Effector memory CD8-positive, alpha-beta T cell (primary cell): ENCODE measurements at regions not wholly inside any gene's neighbourhood (a gene's known extent, or its start where the extent isn't known, plus 50 kb on each side); places are given as distances from the start of the nearest gene placed in this dataset.
"Not testable (repeated sequence)": the region's sequence is repeated elsewhere in the genome, so short reads cannot be mapped to it uniquely, and the experiment has no call there.

Source experiments
- ATAC-seq: fragments of 150-1000 bp; cut with Tn5 transposase; replicated peaks from 2 replicates; pipeline ENCODE4 v1.10.0; 2021; ENCODE audit warnings: mild to moderate bottlenecking, moderate library complexity
- DNase-seq, 3 experiments: peaks; one replicate each; pipeline ENCODE4 v3.0.0; 2021
- H3K27ac Mint-ChIP-seq, 2 donors: one replicate each; pipeline ENCODE4 v1.8.0; 2022; ENCODE audit warnings: mild to moderate bottlenecking in 2 of 2, mixed read lengths in 2 of 2, moderate library complexity in 2 of 2
- H3K27me3 Mint-ChIP-seq, 2 donors: one replicate each; pipeline ENCODE4 v1.8.0; 2022; ENCODE audit warnings: mixed read lengths in 2 of 2
- H3K36me3 Mint-ChIP-seq: one replicate; pipeline ENCODE4 v1.8.0; 2022; ENCODE audit warnings: mild to moderate bottlenecking, moderate library complexity, mixed read lengths; ENCODE audit not compliant: insufficient read depth
- H3K4me1 Mint-ChIP-seq, 2 donors: one replicate each; pipeline ENCODE4 v1.8.0; 2022; ENCODE audit warnings: low read depth in 2 of 2, mixed read lengths in 2 of 2
- H3K4me3 Mint-ChIP-seq, 2 donors: one replicate each; pipeline ENCODE4 v1.8.0; 2022; ENCODE audit warnings: mild to moderate bottlenecking in 2 of 2, mixed read lengths in 2 of 2, moderate library complexity in 2 of 2
- H3K9me3 Mint-ChIP-seq, 2 donors: one replicate each; pipeline ENCODE4 v1.8.0; 2022; ENCODE audit warnings: mixed read lengths in 2 of 2

GRCh38 chr11:41613326-41613725 is 153.9 kb upstream of the LRRC4C start:
- peaks cover 6 to 16% of the 10 kb centered on the region in 2 donors for H3K9me3 Mint-ChIP-seq
- no peak overlapping the region for H3K27ac Mint-ChIP-seq
- DNase-seq (no peak), ATAC-seq (no peak)
- H3K27me3 Mint-ChIP-seq = no peaks in the 10 kb centered on the region
- H3K4me3 Mint-ChIP-seq = no peak overlapping the region
- no peaks in the 10 kb centered on the region for H3K36me3 Mint-ChIP-seq
- no peaks in the 10 kb centered on the region for H3K4me1 Mint-ChIP-seq

- no peaks in the 10 kb centered on the region for H3K36me3 Mint-ChIP-seq
- no peak overlapping the region for H3K4me3 Mint-ChIP-seq
- H3K27ac Mint-ChIP-seq = no peak overlapping the region
- peaks cover 8 to 15% of the 10 kb centered on the region in 2 donors for H3K9me3 Mint-ChIP-seq
- H3K4me1 Mint-ChIP-seq = no peaks in the 10 kb centered on the region
- DNase-seq (no peak), ATAC-seq (no peak)
- no peaks in the 10 kb centered on the region for H3K27me3 Mint-ChIP-seq
Measured at GRCh38 chr11:41622707-41623359, 163.4 kb upstream of the LRRC4C start.

GRCh38 chr11:41659985-41660384 is 200.5 kb upstream of the LRRC4C start:
- DNase-seq (no peak), ATAC-seq (no peak)
- Mint-ChIP-seq H3K4me1 (no peaks in the 10 kb centered on the region), H3K36me3 (no peaks in the 10 kb centered on the region), H3K4me3 (no peak overlapping the region), H3K27me3 (no peaks in the 10 kb centered on the region), H3K27ac (no peak overlapping the region), H3K9me3 (peaks cover 3 to 16% of the 10 kb centered on the region in 2 donors)

GRCh38 chr11:41660585-41660984 is 201.1 kb upstream of the LRRC4C start:
- H3K36me3 Mint-ChIP-seq = no peaks in the 10 kb centered on the region

GRCh38 chr11:41665441-41666360 is 206.2 kb upstream of the LRRC4C start:
- no peak overlapping the region for H3K4me3 Mint-ChIP-seq
- DNase-seq = no peak
- no peak for ATAC-seq
- H3K27me3 Mint-ChIP-seq = no peaks in the 10 kb centered on the region
- H3K9me3 Mint-ChIP-seq = peaks cover 4 to 6% of the 10 kb centered on the region in 2 donors
- no peaks in the 10 kb centered on the region for H3K4me1 Mint-ChIP-seq
- no peak overlapping the region for H3K27ac Mint-ChIP-seq
- no peaks in the 10 kb centered on the region for H3K36me3 Mint-ChIP-seq

More at GRCh38 chr11:41660585-41660984, 201.1 kb upstream of the LRRC4C start:
- Mint-ChIP-seq H3K27me3 (no peaks in the 10 kb centered on the region), H3K27ac (no peak overlapping the region), H3K9me3 (peaks cover 2 to 12% of the 10 kb centered on the region in 2 donors), H3K4me3 (no peak overlapping the region), H3K4me1 (no peaks in the 10 kb centered on the region)
- DNase-seq (no peak), ATAC-seq (no peak)

- H3K36me3 Mint-ChIP-seq = no peaks in the 10 kb centered on the region
- H3K9me3 Mint-ChIP-seq = peaks cover 7 to 14% of the 10 kb centered on the region in 2 donors
- no peak for DNase-seq
- ATAC-seq = no peak
- no peaks in the 10 kb centered on the region for H3K4me1 Mint-ChIP-seq
- no peak overlapping the region for H3K27ac Mint-ChIP-seq
- no peak overlapping the region for H3K4me3 Mint-ChIP-seq
- no peaks in the 10 kb centered on the region for H3K27me3 Mint-ChIP-seq
Measured at GRCh38 chr11:41666951-41667653, 207.7 kb upstream of the LRRC4C start.

- ATAC-seq (no peak), DNase-seq (no peak)
- Mint-ChIP-seq H3K36me3 (no peaks in the 10 kb centered on the region), H3K9me3 (peaks cover 14 to 20% of the 10 kb centered on the region in 2 donors), H3K27me3 (no peaks in the 10 kb centered on the region), H3K27ac (no peak overlapping the region), H3K4me1 (no peaks in the 10 kb centered on the region), H3K4me3 (no peak overlapping the region)
Measured at GRCh38 chr11:41675205-41675604, 215.8 kb upstream of the LRRC4C start.

GRCh38 chr11:41713030-41713429 is 253.6 kb upstream of the LRRC4C start:
- Mint-ChIP-seq H3K4me1 (no peaks in the 10 kb centered on the region), H3K9me3 (peaks cover 10 to 13% of the 10 kb centered on the region in 2 donors), H3K27me3 (no peaks in the 10 kb centered on the region), H3K36me3 (no peaks in the 10 kb centered on the region), H3K4me3 (no peak overlapping the region), H3K27ac (no peak overlapping the region)
- no peak for ATAC-seq
- DNase-seq = no peak

GRCh38 chr11:41714101-41714500 is 254.6 kb upstream of the LRRC4C start:
- no peaks in the 10 kb centered on the region for H3K4me1 Mint-ChIP-seq
- H3K27me3 Mint-ChIP-seq = no peaks in the 10 kb centered on the region
- DNase-seq (no peak), ATAC-seq (no peak)
- no peak overlapping the region for H3K4me3 Mint-ChIP-seq
- H3K27ac Mint-ChIP-seq = no peak overlapping the region
- H3K9me3 Mint-ChIP-seq = peaks cover 10 to 13% of the 10 kb centered on the region in 2 donors
- H3K36me3 Mint-ChIP-seq = no peaks in the 10 kb centered on the region

GRCh38 chr11:41716862-41717261 is 257.4 kb upstream of the LRRC4C start:
- DNase-seq (no peak), ATAC-seq (no peak)
- H3K4me1 Mint-ChIP-seq = no peaks in the 10 kb centered on the region
- peaks cover 10 to 13% of the 10 kb centered on the region in 2 donors for H3K9me3 Mint-ChIP-seq
- H3K27me3 Mint-ChIP-seq = no peaks in the 10 kb centered on the region
- no peak overlapping the region for H3K4me3 Mint-ChIP-seq
- no peaks in the 10 kb centered on the region for H3K36me3 Mint-ChIP-seq
- no peak overlapping the region for H3K27ac Mint-ChIP-seq

GRCh38 chr11:41720761-41721160 is 261.3 kb upstream of the LRRC4C start:
- Mint-ChIP-seq H3K9me3 (peaks cover 5 to 17% of the 10 kb centered on the region in 2 donors), H3K27me3 (no peaks in the 10 kb centered on the region), H3K4me3 (no peak overlapping the region), H3K4me1 (no peaks in the 10 kb centered on the region), H3K36me3 (no peaks in the 10 kb centered on the region), H3K27ac (no peak overlapping the region)
- DNase-seq (no peak), ATAC-seq (no peak)

- H3K27me3 Mint-ChIP-seq, ATAC-seq, H3K4me1 Mint-ChIP-seq, H3K36me3 Mint-ChIP-seq, H3K4me3 Mint-ChIP-seq, DNase-seq, H3K27ac Mint-ChIP-seq: not testable (repeated sequence)
- H3K9me3 Mint-ChIP-seq = peaks cover 8 to 36% of the 10 kb centered on the region in 2 donors
Measured at GRCh38 chr11:41728161-41728560, 268.7 kb upstream of the LRRC4C start.

- Mint-ChIP-seq H3K27ac (no peak overlapping the region), H3K36me3 (no peaks in the 10 kb centered on the region), H3K4me1 (no peaks in the 10 kb centered on the region), H3K9me3 (peaks cover 9 to 18% of the 10 kb centered on the region in 2 donors), H3K4me3 (no peak overlapping the region), H3K27me3 (no peaks in the 10 kb centered on the region)
- DNase-seq (no peak), ATAC-seq (no peak)
Measured at GRCh38 chr11:41775296-41775695, 315.8 kb upstream of the LRRC4C start.
